ENCODE measurements at regions not wholly inside any gene's neighbourhood (a gene's known extent, or its start where the extent isn't known, plus 50 kb on each side); places are given as distances from the start of the nearest gene placed in this dataset.
A peak's percentile ranks its signal among the peaks of the same experiment; 100 is the strongest.

GRCh38 chrX:82134378-82134777, 932.5 kb downstream of the SH3BGRL start (continued):
- TF ChIP-seq ZNF580 (tag by site-specific recombination; IDR thresholded peaks at IDR 0.05): no peak
- TF ChIP-seq ZNF692 (tag by site-specific recombination; IDR thresholded peaks at IDR 0.05): no peak

GRCh38 chrX:82141942-82142341, 940.0 kb downstream of the SH3BGRL start:
- Histone ChIP-seq H3K9me3 (ENCODE audit: control insufficient read depth, insufficient read depth, low read depth, low read length) (0 out of 2 replicates have a peak, but pooled peaks cover 2% of the 10 kb centered on the region), H3K4me1 (ENCODE audit: control insufficient read depth, insufficient read depth, low read length) (no peaks in the 10 kb centered on the region), H3K4me3 (ENCODE audit: low read depth, low read length) (no peak overlapping the region), H3K36me3 (ENCODE audit: control insufficient read depth in 2 of 2, insufficient read depth in 1 of 2, low read length in 2 of 2) (no peaks in the 10 kb centered on the region), H3K27ac (ENCODE audit: extremely low read depth, low read depth, low read length) (no peak overlapping the region)
- no peak for TF ChIP-seq PATZ1 (tag by site-specific recombination; IDR thresholded peaks at IDR 0.05)
- TF ChIP-seq ZNF658 (tag by site-specific recombination; IDR thresholded peaks at IDR 0.05): no peak
- no peak for TF ChIP-seq ZNF394 (tag by site-specific recombination; IDR thresholded peaks at IDR 0.05; ENCODE audit: borderline replicate concordance)
- TF ChIP-seq ZSCAN5A (tag by site-specific recombination; IDR thresholded peaks at IDR 0.05): no peak
- no peak for TF ChIP-seq ZNF639 (tag by site-specific recombination; IDR thresholded peaks at IDR 0.05)
- no peak for TF ChIP-seq PRDM1 (tag by site-specific recombination; IDR thresholded peaks at IDR 0.05)
- POLR2A ChIA-PET: no interaction called here
- CTCF ChIA-PET: no interaction called here

- Histone ChIP-seq H3K4me1 (ENCODE audit: control insufficient read depth, insufficient read depth, low read length) (no peaks in the 10 kb centered on the region), H3K27ac (ENCODE audit: extremely low read depth, low read depth, low read length) (no peak overlapping the region), H3K4me3 (ENCODE audit: low read depth, low read length) (no peak overlapping the region), H3K36me3 (ENCODE audit: control insufficient read depth in 2 of 2, insufficient read depth in 1 of 2, low read length in 2 of 2) (no peaks in the 10 kb centered on the region), H3K9me3 (ENCODE audit: control insufficient read depth, insufficient read depth, low read depth, low read length) (peaks cover 5% of the 10 kb centered on the region; the same call in 1 of the 2 replicates)
- TF ChIP-seq SALL2 (tag by site-specific recombination; IDR thresholded peaks at IDR 0.05; ENCODE audit: borderline replicate concordance) (no peak), ZNF707 (tag by site-specific recombination; IDR thresholded peaks at IDR 0.05) (peak; percentile 82), ZBTB44 (tag by site-specific recombination; IDR thresholded peaks at IDR 0.05) (no peak), ZNF792 (tag by site-specific recombination; IDR thresholded peaks at IDR 0.05) (no peak), ZNF354C (tag by site-specific recombination; IDR thresholded peaks at IDR 0.05; ENCODE audit: borderline replicate concordance, low read depth) (no peak)
- CTCF ChIA-PET: no interaction called here
- POLR2A ChIA-PET: no interaction called here
Observed at GRCh38 chrX:82161195-82161594, 959.3 kb downstream of the SH3BGRL start.

All from HEK293 (cell line).